Activated T-cell treated with anti-CD3 and anti-CD28 coated beads, Interleukin-2, amount 50 U/mL, for 4 hours (primary cell): ENCODE measurements at regions not wholly inside any gene's neighbourhood (a gene's known extent, or its start where the extent isn't known, plus 50 kb on each side); places are given as distances from the start of the nearest gene placed in this dataset.

Experiments used
- ATAC-seq, 2 donors: fragments of 200-7000 bp; cut with Tn5 transposase; one replicate each; pipeline ENCODE4 v1.10.0; 2021
- DNase-seq: peaks from one replicate; pipeline ENCODE4 v3.0.0-alpha.2; 2020
- H3K27me3 Mint-ChIP-seq: one replicate; pipeline ENCODE4 v1.8.0; 2021; ENCODE audit warnings: low read depth, mixed read lengths
- H3K36me3 Mint-ChIP-seq: one replicate; pipeline ENCODE4 v1.8.0; 2022; ENCODE audit warnings: mixed read lengths; ENCODE audit not compliant: insufficient read depth
- H3K4me1 Mint-ChIP-seq: one replicate; pipeline ENCODE4 v1.8.0; 2021; ENCODE audit warnings: low read depth, mixed read lengths
- H3K4me3 Mint-ChIP-seq: one replicate; pipeline ENCODE4 v1.8.0; 2021; ENCODE audit warnings: mild to moderate bottlenecking, moderate library complexity, mixed read lengths
- H3K9me3 Mint-ChIP-seq: one replicate; pipeline ENCODE4 v1.8.0; 2021; ENCODE audit warnings: mixed read lengths

GRCh38 chr12:41709463-41710285 is 435.0 kb downstream of the GXYLT1 start:
- ATAC-seq, result no peak
- Mint-ChIP-seq H3K27me3 (no peaks in the 10 kb centered on the region), H3K9me3 (no peaks in the 10 kb centered on the region), H3K36me3 (no peaks in the 10 kb centered on the region), H3K4me3 (no peak overlapping the region), H3K4me1 (no peaks in the 10 kb centered on the region)
- no peak for DNase-seq

DNA sequence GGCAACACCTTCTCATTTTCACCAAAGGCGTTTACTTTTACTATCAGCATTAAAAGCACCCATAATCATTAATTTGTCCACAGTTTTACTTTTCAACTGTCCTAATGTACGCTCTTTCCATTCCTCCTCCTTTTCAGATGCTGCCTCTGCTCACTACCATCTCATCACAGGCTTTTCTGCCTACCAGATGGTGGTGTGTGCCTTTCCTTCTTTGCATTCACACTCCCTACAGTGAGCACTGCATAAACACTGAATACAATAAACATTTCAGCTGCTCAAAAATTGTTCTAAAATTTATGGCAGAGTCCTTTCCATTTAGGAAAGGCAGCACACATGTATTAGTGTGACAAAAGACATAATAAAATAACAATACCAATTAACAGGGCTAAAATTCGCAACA is 435.7 kb downstream of the GXYLT1 start:
- no peak overlapping the region for H3K4me3 Mint-ChIP-seq
- no peaks in the 10 kb centered on the region for H3K9me3 Mint-ChIP-seq

GRCh38 chr12:41706376-41706775 is 438.3 kb downstream of the GXYLT1 start:
- no peak overlapping the region for H3K4me3 Mint-ChIP-seq
- no peaks in the 10 kb centered on the region for H3K36me3 Mint-ChIP-seq
- H3K4me1 Mint-ChIP-seq, result no peaks in the 10 kb centered on the region
- ATAC-seq (no peak), DNase-seq (no peak)
- H3K27me3 Mint-ChIP-seq, result no peaks in the 10 kb centered on the region
- no peaks in the 10 kb centered on the region for H3K9me3 Mint-ChIP-seq

More for the DNA sequence above, 435.7 kb downstream of the GXYLT1 start:
- Mint-ChIP-seq H3K27me3 (no peaks in the 10 kb centered on the region), H3K36me3 (no peaks in the 10 kb centered on the region), H3K4me1 (no peaks in the 10 kb centered on the region)
- ATAC-seq (no peak), DNase-seq (no peak)

DNA sequence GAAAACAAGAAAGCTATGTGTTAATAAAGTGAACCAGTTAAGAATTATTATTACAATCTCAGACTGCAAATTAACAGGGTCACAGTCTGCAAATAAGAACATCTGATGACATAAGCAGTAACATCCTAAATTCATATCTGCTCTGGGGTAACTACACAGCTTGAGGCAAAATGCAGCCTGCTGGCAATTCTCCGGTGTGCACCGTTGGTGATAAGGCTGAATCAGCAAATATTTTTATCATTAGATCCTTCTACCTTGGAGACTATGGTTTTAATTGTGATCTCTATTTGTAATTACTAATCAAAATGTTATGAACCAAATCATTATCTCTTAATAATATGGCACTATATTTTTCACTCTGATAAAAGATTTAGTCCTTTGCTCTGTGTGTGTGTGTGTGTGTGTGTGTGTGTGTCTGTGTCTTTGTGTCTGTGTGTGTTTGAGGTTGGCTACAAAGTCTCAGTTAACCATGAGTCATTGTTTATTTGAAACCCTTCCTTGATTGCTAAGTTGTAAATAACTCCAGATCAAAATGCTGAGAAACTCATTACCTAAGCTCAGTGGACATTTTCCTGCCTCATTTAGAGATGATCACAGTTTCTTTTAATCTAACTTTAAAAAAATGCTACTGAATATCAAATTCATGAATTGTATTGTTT is 442.6 kb downstream of the GXYLT1 start:
- no peak for DNase-seq
- Mint-ChIP-seq H3K4me3 (no peak overlapping the region), H3K9me3 (no peaks in the 10 kb centered on the region), H3K27me3 (no peaks in the 10 kb centered on the region), H3K36me3 (no peaks in the 10 kb centered on the region), H3K4me1 (no peaks in the 10 kb centered on the region)
- no peak for ATAC-seq

- Mint-ChIP-seq H3K27me3 (no peaks in the 10 kb centered on the region), H3K4me3 (no peak overlapping the region)
Measured at GRCh38 chr12:41700940-41701339, 443.7 kb downstream of the GXYLT1 start.

GRCh38 chr12:41699658-41700057 is 445.0 kb downstream of the GXYLT1 start:
- no peaks in the 10 kb centered on the region for H3K9me3 Mint-ChIP-seq
- DNase-seq (no peak), ATAC-seq (no peak)
- no peaks in the 10 kb centered on the region for H3K4me1 Mint-ChIP-seq
- no peaks in the 10 kb centered on the region for H3K27me3 Mint-ChIP-seq
- no peaks in the 10 kb centered on the region for H3K36me3 Mint-ChIP-seq
- H3K4me3 Mint-ChIP-seq, result no peak overlapping the region

More at GRCh38 chr12:41700940-41701339, 443.7 kb downstream of the GXYLT1 start:
- DNase-seq, result no peak
- ATAC-seq, result no peak
- H3K36me3 Mint-ChIP-seq, result no peaks in the 10 kb centered on the region
- H3K4me1 Mint-ChIP-seq, result no peaks in the 10 kb centered on the region
- no peaks in the 10 kb centered on the region for H3K9me3 Mint-ChIP-seq

DNA sequence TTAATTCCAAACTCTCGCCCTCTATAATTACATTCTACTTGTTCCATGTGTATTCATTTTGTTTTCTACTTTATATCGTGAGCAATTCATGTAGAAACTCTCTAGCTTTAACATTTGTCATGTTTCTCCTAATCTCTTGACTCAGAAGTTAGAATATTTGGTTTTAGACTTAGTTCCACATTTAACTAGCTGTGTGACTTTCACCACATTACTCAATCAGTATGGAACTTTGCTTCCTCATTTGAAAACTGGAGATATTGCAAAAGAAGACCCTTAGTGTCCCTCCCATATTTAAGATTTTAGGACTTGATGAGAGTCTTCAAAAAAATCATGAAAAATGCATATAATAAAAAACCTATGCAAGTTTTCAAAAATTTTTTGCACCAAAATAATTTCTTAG is 447.5 kb downstream of the GXYLT1 start:
- H3K4me3 Mint-ChIP-seq, result no peak overlapping the region
- no peaks in the 10 kb centered on the region for H3K27me3 Mint-ChIP-seq
- H3K4me1 Mint-ChIP-seq, result no peaks in the 10 kb centered on the region
- no peaks in the 10 kb centered on the region for H3K36me3 Mint-ChIP-seq
- no peak for ATAC-seq
- no peaks in the 10 kb centered on the region for H3K9me3 Mint-ChIP-seq
- DNase-seq, result no peak

- ATAC-seq (no peak), DNase-seq (no peak)
- no peak overlapping the region for H3K4me3 Mint-ChIP-seq
- H3K9me3 Mint-ChIP-seq, result no peaks in the 10 kb centered on the region
- H3K4me1 Mint-ChIP-seq, result no peaks in the 10 kb centered on the region
- H3K27me3 Mint-ChIP-seq, result no peaks in the 10 kb centered on the region
- H3K36me3 Mint-ChIP-seq, result no peaks in the 10 kb centered on the region
Measured at GRCh38 chr12:41684997-41685396, 459.7 kb downstream of the GXYLT1 start.

DNA sequence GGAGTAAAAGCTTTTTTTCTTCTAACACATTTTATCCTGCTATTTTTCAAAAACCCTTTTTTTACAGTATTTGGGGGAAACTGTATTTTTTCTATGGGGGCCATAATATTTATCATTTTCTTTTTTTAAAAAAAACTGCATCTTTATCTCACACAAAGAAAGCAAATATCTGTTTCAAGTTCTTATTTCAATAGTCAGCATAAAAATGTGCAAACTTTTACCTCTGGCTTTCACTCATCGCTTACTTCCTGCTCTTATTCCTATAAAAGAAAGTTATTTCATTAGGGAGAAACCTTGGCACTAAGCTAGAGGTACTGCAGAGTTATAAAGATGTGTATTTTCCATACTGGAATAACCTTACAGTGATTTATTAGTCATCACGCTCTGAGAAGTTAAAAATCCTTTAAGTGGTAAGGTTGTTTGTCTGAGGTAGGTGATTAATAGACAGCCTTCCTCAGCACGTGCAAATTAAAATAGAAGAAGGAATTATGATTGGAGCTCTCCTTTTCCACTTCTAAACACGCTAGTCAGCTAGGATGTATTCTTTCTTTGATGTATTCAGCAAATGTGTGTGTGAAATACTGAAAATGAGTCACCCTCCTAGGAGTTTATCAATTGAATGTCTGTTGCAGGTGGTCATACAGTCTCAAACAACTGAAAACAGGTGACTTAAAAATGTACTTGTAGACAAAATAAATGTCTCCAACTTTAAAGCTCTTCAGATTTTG is 461.0 kb downstream of the GXYLT1 start:
- Mint-ChIP-seq H3K27me3 (no peaks in the 10 kb centered on the region), H3K36me3 (no peaks in the 10 kb centered on the region), H3K9me3 (peaks cover 1% of the 10 kb centered on the region), H3K4me1 (no peaks in the 10 kb centered on the region), H3K4me3 (no peak overlapping the region)
- ATAC-seq, result no peak
- no peak for DNase-seq

DNA sequence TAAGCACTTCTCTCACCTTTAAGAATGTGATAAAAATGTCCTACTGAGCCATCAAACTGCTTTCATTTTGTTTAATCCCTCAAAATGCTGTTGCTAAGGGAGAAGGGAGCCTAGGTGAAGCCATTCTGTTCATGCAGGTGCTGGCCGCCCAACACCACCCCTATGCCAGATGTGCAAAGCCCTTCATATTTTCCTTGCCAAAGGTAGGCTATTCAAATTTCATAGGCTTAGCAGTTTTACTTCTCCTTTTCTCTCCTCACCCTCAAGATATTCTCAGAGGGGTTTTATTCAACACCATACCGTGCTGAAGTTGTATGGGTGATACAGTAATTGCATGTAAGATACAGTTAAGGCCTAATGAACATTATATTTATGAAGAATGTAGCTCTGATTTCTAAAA is 461.7 kb downstream of the GXYLT1 start:
- H3K27me3 Mint-ChIP-seq, result no peaks in the 10 kb centered on the region
- no peaks in the 10 kb centered on the region for H3K4me1 Mint-ChIP-seq
- DNase-seq (no peak), ATAC-seq (no peak)
- peaks cover 3% of the 10 kb centered on the region for H3K9me3 Mint-ChIP-seq
- no peaks in the 10 kb centered on the region for H3K36me3 Mint-ChIP-seq
- H3K4me3 Mint-ChIP-seq, result no peak overlapping the region

GRCh38 chr12:41681898-41682297 is 462.8 kb downstream of the GXYLT1 start:
- Mint-ChIP-seq H3K4me3 (no peak overlapping the region), H3K27me3 (no peaks in the 10 kb centered on the region), H3K9me3 (peaks cover 3% of the 10 kb centered on the region), H3K4me1 (no peaks in the 10 kb centered on the region), H3K36me3 (no peaks in the 10 kb centered on the region)
- ATAC-seq (no peak), DNase-seq (no peak)

GRCh38 chr12:41680155-41680554 is 464.5 kb downstream of the GXYLT1 start:
- H3K4me1 Mint-ChIP-seq, result no peaks in the 10 kb centered on the region
- DNase-seq, result no peak
- H3K9me3 Mint-ChIP-seq, result peaks cover 3% of the 10 kb centered on the region
- no peaks in the 10 kb centered on the region for H3K36me3 Mint-ChIP-seq
- no peaks in the 10 kb centered on the region for H3K27me3 Mint-ChIP-seq
- no peak for ATAC-seq
- no peak overlapping the region for H3K4me3 Mint-ChIP-seq

GRCh38 chr12:41663598-41664265 is 475.6 kb downstream of the PDZRN4 start:
- no peak for ATAC-seq
- no peaks in the 10 kb centered on the region for H3K4me1 Mint-ChIP-seq
- H3K9me3 Mint-ChIP-seq, result peaks cover 7% of the 10 kb centered on the region
- no peak for DNase-seq
- H3K36me3 Mint-ChIP-seq, result no peaks in the 10 kb centered on the region
- H3K27me3 Mint-ChIP-seq, result peaks cover 5% of the 10 kb centered on the region
- H3K4me3 Mint-ChIP-seq, result no peak overlapping the region

GRCh38 chr12:41661141-41661765 is 473.1 kb downstream of the PDZRN4 start:
- H3K4me1 Mint-ChIP-seq, result no peaks in the 10 kb centered on the region

More at GRCh38 chr12:41661141-41661765, 473.1 kb downstream of the PDZRN4 start:
- peaks cover 7% of the 10 kb centered on the region for H3K9me3 Mint-ChIP-seq
- ATAC-seq (no peak), DNase-seq (no peak)
- H3K4me3 Mint-ChIP-seq, result no peak overlapping the region
- no peaks in the 10 kb centered on the region for H3K36me3 Mint-ChIP-seq
- peaks cover 5% of the 10 kb centered on the region for H3K27me3 Mint-ChIP-seq
